Activated CD4-positive, CD25-positive, alpha-beta regulatory T cell treated with anti-CD3 and anti-CD28 coated beads, Interleukin-2, amount 50 U/mL, for 72 hours (primary cell): ENCODE measurements at regions not wholly inside any gene's neighbourhood (a gene's known extent, or its start where the extent isn't known, plus 50 kb on each side); places are given as distances from the start of the nearest gene placed in this dataset.
"Not testable (repeated sequence)": the region's sequence is repeated elsewhere in the genome, so short reads cannot be mapped to it uniquely, and the experiment has no call there.

Source experiments
- DNase-seq: peaks from one replicate; pipeline ENCODE4 v3.0.0; 2021

DNA sequence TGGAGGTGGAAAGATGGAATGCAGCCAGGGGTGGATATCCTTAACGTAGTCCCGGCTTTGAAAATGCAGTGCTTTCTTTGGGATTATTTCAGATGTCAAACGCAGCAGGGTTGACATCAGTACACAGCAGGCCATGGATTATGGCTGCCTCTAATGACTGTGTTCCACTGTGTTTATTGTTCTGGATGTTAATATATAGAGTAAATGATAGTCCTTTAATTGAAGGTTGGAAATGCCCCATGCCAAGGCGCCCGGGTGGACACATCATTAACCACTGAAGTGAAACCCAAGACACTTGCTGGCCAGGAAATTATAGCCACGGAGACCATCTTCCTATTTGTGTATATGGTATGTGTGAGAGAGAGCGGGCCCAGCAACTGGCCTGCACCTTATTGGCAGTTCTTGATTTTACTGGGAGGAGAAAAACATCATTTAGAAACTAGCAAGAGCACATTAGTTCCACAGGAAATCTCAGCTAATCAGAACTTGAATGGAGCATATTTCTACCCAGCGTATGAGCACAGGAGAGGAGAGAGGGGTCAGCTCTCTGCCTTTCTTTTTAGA, 254.9 kb upstream of the RASGRP1 start:
- DNase-seq: no peak

- no peak for DNase-seq
Measured at GRCh38 chr15:38823263-38823662, 258.6 kb upstream of the RASGRP1 start.

DNA sequence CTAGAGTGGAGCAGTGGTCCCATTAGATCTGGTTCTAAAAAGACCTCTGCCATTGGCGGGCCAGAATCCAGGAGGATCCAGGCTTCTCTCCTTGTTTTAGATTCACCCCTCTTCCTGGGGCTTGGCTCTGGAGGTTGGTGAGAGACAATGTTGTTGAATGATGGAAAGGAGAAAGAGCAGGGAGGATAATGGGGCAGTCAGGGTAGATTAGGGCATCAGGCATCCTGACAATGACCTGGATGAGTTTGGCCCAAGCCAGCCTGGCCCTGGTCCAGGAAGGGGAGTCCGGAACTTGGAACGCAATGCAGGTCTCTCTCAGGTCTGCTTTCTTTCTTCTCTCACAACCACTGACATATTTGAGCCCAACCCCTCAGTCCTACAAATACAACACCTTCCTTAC, 260.1 kb upstream of the RASGRP1 start:
- DNase-seq: no peak

DNA sequence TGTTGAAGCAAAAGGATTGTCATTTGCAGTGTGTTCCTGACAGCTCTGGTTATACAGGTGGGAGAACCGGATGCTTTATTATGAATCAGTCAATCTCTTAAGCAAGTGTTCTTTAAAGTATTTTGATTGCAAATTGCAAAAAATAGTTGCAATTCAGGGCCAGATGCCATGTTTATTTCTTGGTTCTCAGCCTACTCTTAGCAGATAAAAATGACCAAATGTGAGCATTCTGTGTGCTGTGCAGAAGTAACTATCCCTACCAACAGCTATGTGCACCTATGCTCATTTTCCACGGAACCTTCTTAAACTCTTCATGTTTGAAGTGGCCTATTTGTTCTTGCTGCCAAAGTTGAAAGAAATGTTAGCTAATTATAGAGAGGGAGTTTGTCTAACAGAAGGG, 262.3 kb upstream of the RASGRP1 start:
- no peak for DNase-seq

DNA sequence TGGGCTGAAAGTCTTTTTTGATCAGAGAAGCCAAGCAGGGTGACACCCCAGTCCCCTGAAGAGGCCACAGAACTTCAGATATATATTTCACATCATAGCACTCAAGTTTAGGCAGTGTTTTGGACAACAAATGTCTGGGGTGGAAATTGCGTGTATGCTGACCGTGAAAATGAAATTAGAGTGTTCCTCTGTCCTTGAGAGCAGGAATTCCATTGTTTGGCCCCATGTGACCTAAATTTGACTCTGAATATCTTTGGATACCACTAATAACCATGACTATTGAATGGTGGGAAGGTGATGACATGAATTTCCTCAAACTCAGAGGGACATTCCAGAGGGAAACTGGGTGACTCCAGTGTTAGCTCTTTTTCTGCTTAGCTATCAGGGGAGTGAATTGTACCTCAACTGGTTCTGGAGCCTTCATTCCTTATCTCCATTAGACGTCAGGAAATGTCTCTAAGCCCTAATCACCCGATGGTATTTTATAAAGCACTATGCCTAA, 263.5 kb upstream of the RASGRP1 start:
- DNase-seq: no peak

DNA sequence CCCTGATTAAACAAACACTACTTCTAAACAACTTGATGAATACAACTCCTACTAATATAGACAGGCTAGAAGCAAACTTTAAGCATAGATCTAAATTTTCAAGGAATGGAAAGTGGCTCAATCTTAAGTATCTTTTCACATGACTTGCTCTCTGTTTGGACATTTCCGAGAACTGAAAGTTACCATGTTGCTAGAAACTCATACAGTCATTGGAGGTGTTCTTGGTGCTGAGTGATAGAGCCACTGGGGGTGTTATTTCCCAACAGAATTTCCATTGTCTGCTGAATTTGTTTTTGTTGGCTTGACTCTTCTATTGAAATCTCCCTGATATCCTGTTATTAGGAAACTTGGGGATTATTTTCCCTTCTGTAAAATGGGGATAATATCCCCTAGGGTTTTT, 264.5 kb upstream of the RASGRP1 start:
- DNase-seq: no peak

DNA sequence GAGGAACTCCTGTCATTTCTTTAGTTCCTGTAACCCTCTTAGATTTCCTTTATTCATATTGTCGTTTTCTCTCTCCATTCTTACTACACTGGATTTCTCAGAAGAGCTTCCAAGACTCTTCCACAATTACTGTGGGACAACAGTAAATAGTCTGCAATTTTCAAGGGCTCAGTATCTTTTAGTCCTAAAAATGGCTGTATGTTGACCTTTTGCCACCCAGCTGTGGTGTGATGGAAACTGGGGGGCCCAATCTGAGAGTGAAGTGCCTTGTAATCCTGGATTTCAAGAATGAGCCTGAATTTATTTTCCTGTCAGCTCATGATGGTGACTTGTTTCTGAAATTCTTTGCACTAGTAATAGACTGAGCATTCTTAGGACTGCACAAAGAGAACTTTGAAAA, 277.6 kb upstream of the RASGRP1 start:
- DNase-seq: no peak

DNA sequence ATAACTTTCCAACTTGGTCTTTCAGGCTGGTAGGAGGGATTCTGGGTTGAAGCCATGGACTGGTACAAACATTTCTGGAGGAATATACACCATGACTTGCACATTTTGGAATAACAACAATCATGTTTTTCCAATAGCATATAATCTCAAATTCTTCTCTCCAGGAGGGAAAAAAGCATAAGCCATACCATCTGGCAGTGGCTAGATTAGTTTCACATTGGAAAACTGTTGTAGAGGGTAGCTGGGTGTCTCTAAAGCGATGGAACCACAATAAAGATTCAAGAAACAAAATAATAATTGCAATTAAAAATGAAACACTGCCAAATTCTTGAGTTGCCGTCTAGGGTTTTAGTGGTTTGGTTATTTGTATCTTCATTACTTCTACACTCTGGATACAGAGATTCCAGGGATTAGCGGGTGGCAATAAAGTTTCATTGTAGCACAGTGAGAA, 278.5 kb upstream of the RASGRP1 start:
- DNase-seq: no peak

GRCh38 chr15:38843736-38844590, 279.3 kb upstream of the RASGRP1 start:
- DNase-seq: no peak

GRCh38 chr15:38844736-38845135, 280.1 kb upstream of the RASGRP1 start:
- no peak for DNase-seq

GRCh38 chr15:38846346-38846745, 281.7 kb upstream of the RASGRP1 start:
- no peak for DNase-seq

DNA sequence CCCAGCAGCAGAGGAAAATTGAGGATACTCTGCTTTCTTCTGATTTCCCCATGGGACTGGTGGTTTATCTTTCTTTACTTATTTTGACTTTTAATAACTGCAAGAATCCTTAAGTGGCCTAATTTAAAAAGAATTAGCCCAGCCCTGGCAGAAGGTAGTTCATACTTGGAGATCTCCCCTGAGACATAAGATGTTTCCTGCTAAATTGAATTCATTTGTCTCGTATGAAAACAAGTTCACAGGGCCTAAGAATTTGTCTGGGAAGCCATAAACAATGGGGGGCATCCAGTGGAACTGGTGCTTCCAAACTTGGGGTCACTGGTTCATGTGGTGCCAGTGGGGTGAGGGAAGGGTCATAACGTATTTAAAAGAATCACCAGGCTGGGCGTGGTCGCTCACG, 283.1 kb upstream of the RASGRP1 start:
- no peak for DNase-seq

GRCh38 chr15:38849046-38849445, 284.4 kb upstream of the RASGRP1 start:
- no peak for DNase-seq

DNA sequence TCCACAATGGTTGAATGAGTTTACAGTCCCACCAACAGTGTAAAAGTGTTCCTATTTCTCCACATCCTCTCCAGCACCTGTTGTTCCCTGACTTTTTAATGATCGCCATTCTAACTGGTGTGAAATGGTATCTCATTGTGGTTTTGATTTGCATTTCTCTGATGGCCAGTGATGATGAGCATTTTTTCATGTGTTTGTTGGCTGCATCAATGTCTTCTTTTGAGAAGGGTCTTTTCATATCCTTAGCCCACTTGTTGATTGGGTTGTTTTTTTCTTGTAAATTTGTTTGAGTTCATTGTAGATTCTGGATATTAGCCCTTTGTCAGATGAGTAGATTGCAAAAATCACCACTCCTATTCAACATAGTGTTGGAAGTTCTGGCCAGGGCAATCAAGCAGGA, 287.6 kb upstream of the RASGRP1 start:
- not testable (repeated sequence) for DNase-seq

DNA sequence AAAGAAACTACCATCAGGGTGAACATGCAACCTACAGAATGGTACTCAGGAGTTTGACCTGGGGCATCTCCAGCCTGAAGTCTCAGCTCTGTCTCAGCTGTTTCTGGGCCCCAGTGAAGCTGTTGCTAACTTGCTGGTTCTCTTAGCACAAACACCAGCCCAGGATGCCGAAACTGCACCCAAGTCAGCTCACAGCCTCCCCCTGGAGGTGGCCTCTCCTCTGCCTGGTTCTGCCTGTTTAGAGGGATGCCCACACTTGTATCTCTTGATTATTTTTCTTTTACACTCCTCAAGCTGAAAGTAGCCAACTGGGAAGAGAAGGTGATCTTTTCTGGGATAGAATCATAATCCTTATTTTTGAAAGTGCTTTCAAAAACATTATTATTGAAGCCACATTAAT, 289.0 kb upstream of the RASGRP1 start:
- DNase-seq: no peak

DNA sequence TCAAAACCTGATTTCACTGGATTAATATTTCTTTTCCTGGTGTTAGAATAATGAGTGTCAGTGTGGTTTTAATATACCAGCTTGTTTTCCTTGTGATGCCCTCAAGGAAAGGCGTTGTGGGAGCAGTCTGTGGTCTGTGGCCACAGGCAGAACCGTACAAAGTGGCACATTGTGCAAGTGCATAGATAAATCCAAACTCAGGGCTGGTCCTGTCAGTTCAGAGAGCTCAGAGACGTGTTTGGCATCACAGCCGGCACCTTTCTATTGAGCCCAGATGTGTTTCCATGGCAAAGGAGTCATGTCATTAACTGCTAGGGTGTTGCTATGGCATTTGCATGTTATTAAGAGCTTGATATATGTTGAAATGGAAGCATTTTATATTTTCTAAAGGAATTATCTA, 289.9 kb upstream of the RASGRP1 start:
- no peak for DNase-seq

GRCh38 chr15:38857814-38858213, 293.2 kb upstream of the RASGRP1 start:
- no peak for DNase-seq

- DNase-seq: no peak
Measured at GRCh38 chr15:38859574-38859973, 295.0 kb upstream of the RASGRP1 start.

- DNase-seq: no peak
Measured at GRCh38 chr15:38860253-38860652, 295.6 kb upstream of the RASGRP1 start.

DNA sequence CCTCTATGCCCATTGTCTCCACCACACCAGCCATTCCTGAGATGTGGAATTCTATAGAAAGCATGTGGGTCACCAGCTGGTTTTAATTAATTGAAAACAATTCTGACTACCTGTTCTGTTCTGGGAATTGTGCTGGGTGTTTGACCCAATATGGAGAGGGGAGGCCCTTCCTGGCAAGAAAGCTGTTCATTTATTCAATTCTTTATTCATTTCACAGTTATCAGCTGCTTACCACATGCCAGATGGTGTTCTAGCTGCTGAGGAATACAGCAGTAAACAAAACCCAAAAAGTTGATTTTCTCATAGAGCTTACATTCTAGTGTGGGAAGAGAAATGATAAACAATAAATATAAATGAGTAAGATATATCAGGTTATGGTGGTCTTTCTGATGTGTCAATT, 296.1 kb upstream of the RASGRP1 start:
- no peak for DNase-seq

DNA sequence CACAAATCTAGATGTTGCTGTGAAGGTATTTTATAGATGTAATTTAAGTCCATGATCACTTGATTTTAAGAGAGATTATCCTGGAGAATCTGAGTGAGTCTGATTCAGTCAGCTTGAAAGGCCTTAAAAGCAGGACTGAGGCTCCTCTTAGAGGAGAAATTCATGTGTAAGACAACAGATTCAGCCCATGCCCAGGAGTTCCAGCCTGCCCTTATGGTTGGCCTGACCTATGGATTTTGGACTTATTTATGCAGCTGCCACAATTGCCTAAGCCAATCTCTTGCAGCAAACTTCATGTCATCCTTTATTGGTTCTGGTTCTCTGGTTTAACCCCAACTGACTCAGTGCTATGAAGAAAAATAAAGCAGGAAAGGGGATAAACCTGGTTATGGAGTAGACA, 296.5 kb upstream of the RASGRP1 start:
- no peak for DNase-seq

DNA sequence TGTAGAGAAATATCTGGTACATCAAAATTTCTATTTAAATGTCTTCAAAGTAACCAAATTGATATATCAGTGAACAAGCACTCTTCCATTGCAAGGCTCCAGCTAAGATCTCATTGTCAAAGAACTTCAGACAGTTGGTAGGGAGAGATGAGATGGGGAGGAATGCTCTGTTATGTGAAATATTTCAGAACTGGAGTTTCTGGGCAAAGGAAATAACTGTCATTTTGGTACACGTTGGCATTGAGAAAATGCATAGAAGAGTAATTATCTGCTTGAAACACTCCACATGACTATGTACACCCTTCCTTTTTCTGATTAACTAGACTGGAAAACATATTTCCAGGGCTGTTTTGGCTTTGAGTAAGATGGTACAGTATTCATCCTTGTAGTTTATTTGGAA, 297.5 kb upstream of the RASGRP1 start:
- DNase-seq: no peak

DNA sequence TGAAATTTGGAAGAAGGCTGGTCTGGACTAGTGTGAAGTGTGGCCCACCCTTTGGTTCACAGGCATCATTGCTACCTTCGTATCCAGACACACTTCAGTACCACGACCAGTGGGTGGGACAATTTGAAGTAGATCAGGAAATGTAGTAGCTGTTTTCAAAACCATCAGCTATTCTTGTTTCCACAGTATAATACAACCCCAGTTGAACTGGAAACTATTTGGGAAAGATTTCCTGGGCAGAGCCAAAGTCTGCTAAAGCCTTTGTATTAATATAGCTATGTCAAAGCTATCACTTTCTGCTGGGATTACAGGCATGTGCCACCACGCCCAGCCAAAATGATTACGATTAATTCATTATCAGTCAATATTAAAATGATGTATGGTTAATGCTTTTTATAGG, 298.8 kb upstream of the RASGRP1 start:
- DNase-seq: no peak

DNA sequence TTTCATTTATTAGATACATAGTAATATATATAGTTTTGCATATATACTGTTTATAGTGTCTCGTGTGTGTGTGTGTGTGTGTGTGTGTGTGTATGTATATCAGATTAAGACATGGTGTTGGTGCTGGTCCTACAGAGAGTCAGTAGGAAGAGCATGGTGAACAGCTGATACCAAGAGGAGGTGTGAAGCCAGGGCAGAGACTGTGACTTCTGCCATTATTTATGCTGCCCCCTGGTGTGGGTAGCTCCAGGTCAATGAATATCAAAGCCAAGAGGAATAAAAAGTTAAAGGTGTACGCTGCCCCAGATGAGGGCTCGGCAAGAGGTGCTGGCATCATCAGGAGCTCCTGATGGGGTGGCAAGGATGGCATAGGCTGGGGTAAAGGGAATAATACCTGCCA, 299.5 kb upstream of the RASGRP1 start:
- no peak for DNase-seq
